Stomach (tissue), 8 donors: ENCODE measurements at regions not wholly inside any gene's neighbourhood (a gene's known extent, or its start where the extent isn't known, plus 50 kb on each side); places are given as distances from the start of the nearest gene placed in this dataset.

ENCODE experiments used
- DNase-seq, 2 donors: peaks; one replicate each; pipeline versions ENCODE4 v3.0.0 to v3.0.0-alpha.2; 2013 to 2019
- H3K27ac ChIP-seq, 5 donors: fragments of 200-600 bp in 4 of 5; sonication (generic) in 4 of 5; one replicate each; pipeline ENCODE4 v1.5.1; 2013 to 2019; ENCODE audit warnings: mild to moderate bottlenecking in 1 of 5, moderate library complexity in 1 of 5
- H3K27me3 ChIP-seq, 3 donors: fragments of 200-600 bp; sonication (generic); one replicate each; pipeline ENCODE4 v1.5.1; 2017 to 2019; ENCODE audit warnings: mixed run types in 1 of 3
- H3K36me3 ChIP-seq, 4 donors: fragments of 200-600 bp; sonication (generic); 1 replicate in 3 of 4; 2 replicates in 1 of 4; pipeline ENCODE4 v1.5.1; 2016 to 2019
- H3K4me1 ChIP-seq, 4 donors: fragments of 200-600 bp; sonication (generic); one replicate each; pipeline ENCODE4 v1.5.1; 2016 to 2019
- H3K4me3 ChIP-seq, 4 donors: fragments of 200-600 bp; sonication (generic) in 3 of 4; one replicate each; pipeline ENCODE4 v1.5.1; 2016 to 2019; ENCODE audit warnings: mild to moderate bottlenecking in 1 of 4
- H3K9me3 ChIP-seq, 4 donors: fragments of 200-600 bp; sonication (generic); one replicate each; pipeline ENCODE4 v1.5.1; 2016 to 2019
- CTCF ChIP-seq, 7 experiments: fragments of 450-650 bp in 4 of 7; fragments of 200-600 bp in 3 of 7; sonication (generic) in 3 of 7; IDR thresholded peaks; one replicate each; pipeline ENCODE4 v1.5.1; 2016 to 2019; ENCODE audit warnings: antibody characterized with exemption in 7 of 7, control low read depth in 2 of 7, mild to moderate bottlenecking in 1 of 7
- EP300 ChIP-seq: sonication (generic); formaldehyde crosslinking; IDR thresholded peaks from one replicate; pipeline ENCODE4 v1.6.1; 2017; ENCODE audit warnings: antibody characterized with exemption
- POLR2A ChIP-seq, 4 donors: fragments of 450-650 bp; IDR thresholded peaks; one replicate each; pipeline ENCODE4 v1.6.1; 2016; ENCODE audit warnings: antibody characterized with exemption in 4 of 4, control low read depth in 2 of 4, mild to moderate bottlenecking in 1 of 4, moderate library complexity in 1 of 4
- POLR2AphosphoS5 ChIP-seq, 3 donors: sonication (generic); formaldehyde crosslinking; IDR thresholded peaks; one replicate each; pipeline ENCODE4 v1.6.1; 2016; ENCODE audit warnings: antibody characterized with exemption in 3 of 3
- WGBS, 5 donors: extraction: QIAGEN DNeasy Blood & Tissue Kit in 3 of 5; methylation state at CpG; one replicate each; pipeline versions ENCODE4 v1.1.5 to v1.1.7; 2013 to 2018; 5-methylcytosine and 5-hydroxymethylcytosine counted together
- intact Hi-C: fragments of 100-400 bp; cut with DNase I; formaldehyde crosslinking; loops from one replicate; pipeline ENCODE4 v1.15.1; 2023; ENCODE audit warnings: low total_unique reads
- donor health status: healthy with polysubstance abuse.
- donor health status: Bipolar disorder and iron deficiency.
- donor health status: healthy.

GRCh38 chr3:34742151-34742550 lies 897.2 kb upstream of the ARPP21 start:
- no peaks in the 10 kb centered on the region for H3K36me3 ChIP-seq
- intact Hi-C loops: no loop called here
- no peak overlapping the region for H3K4me3 ChIP-seq
- H3K4me1 ChIP-seq: no peaks in the 10 kb centered on the region
- 83 to 92% (median 88%) methylated on average over 1 of the region's 1 CpG for WGBS, 5 donors
- H3K9me3 ChIP-seq: peaks cover 0 to under 1% (median under 1%) of the 10 kb centered on the region in 4 donors
- no peak for DNase-seq
- no peak overlapping the region for H3K27ac ChIP-seq
- TF ChIP-seq POLR2A (IDR thresholded peaks at IDR 0.05) (no peak), CTCF (IDR thresholded peaks at IDR 0.05) (no peak), EP300 (no peak), POLR2AphosphoS5 (IDR thresholded peaks at IDR 0.05) (no peak)
- no peaks in the 10 kb centered on the region for H3K27me3 ChIP-seq

GRCh38 chr3:34758630-34759261 lies 880.6 kb upstream of the ARPP21 start:
- intact Hi-C loops: no loop called here
- Histone ChIP-seq H3K9me3 (peaks cover 0 to 4% (median 0%) of the 10 kb centered on the region in 4 donors), H3K27me3 (no peaks in the 10 kb centered on the region), H3K4me1 (no peaks in the 10 kb centered on the region), H3K27ac (no peak overlapping the region), H3K4me3 (no peak overlapping the region), H3K36me3 (no peaks in the 10 kb centered on the region)
- DNase-seq: no peak
- 79 to 99% (median 87%) methylated on average over 3 to 9 of the region's 9 CpGs for WGBS, 5 donors
- TF ChIP-seq POLR2A (IDR thresholded peaks at IDR 0.05): no peak
- TF ChIP-seq POLR2AphosphoS5 (IDR thresholded peaks at IDR 0.05): no peak
- no peak for TF ChIP-seq CTCF (IDR thresholded peaks at IDR 0.05)
- TF ChIP-seq EP300: no peak

- no peak overlapping the region for H3K4me3 ChIP-seq
- intact Hi-C loops: no loop called here
- H3K27me3 ChIP-seq: no peaks in the 10 kb centered on the region
- no peak for TF ChIP-seq POLR2A (IDR thresholded peaks at IDR 0.05)
- no peak for TF ChIP-seq EP300
- no peak for TF ChIP-seq POLR2AphosphoS5 (IDR thresholded peaks at IDR 0.05)
- no peak for TF ChIP-seq CTCF (IDR thresholded peaks at IDR 0.05)
- no peak overlapping the region for H3K27ac ChIP-seq
- peaks cover 0 to 6% (median 0%) of the 10 kb centered on the region in 4 donors for H3K9me3 ChIP-seq
- H3K4me1 ChIP-seq: no peaks in the 10 kb centered on the region
- H3K36me3 ChIP-seq: no peaks in the 10 kb centered on the region
- DNase-seq: no peak
- whole genome bisulfite sequencing, 5 donors: 48 to 60% (median 56%) methylated on average over 4 of the region's 4 CpGs
Measured at GRCh38 chr3:34777386-34777785, 861.9 kb upstream of the ARPP21 start.

GRCh38 chr3:34779092-34779491 lies 860.2 kb upstream of the ARPP21 start:
- Histone ChIP-seq H3K9me3 (no peaks in the 10 kb centered on the region), H3K27ac (no peak overlapping the region), H3K4me3 (no peak overlapping the region), H3K4me1 (no peaks in the 10 kb centered on the region), H3K36me3 (no peaks in the 10 kb centered on the region), H3K27me3 (no peaks in the 10 kb centered on the region)
- 81 to 94% (median 88%) methylated on average over 1 of the region's 1 CpG for WGBS, 5 donors
- TF ChIP-seq EP300 (no peak), POLR2AphosphoS5 (IDR thresholded peaks at IDR 0.05) (no peak), CTCF (IDR thresholded peaks at IDR 0.05) (no peak), POLR2A (IDR thresholded peaks at IDR 0.05) (no peak)
- DNase-seq: no peak
- intact Hi-C loops: no loop called here
